Muscle of leg (tissue), 3 donors: ENCODE measurements at regions not wholly inside any gene's neighbourhood (a gene's known extent, or its start where the extent isn't known, plus 50 kb on each side); places are given as distances from the start of the nearest gene placed in this dataset.
"Not testable (repeated sequence)": the region's sequence is repeated elsewhere in the genome, so short reads cannot be mapped to it uniquely, and the experiment has no call there.

Experiments
- DNase-seq: peaks from one replicate; pipeline ENCODE4 v3.0.0; 2013
- H3K27ac ChIP-seq: one replicate; pipeline ENCODE4 v1.5.1; 2013; ENCODE audit warnings: mild to moderate bottlenecking, low read length, control low read depth
- H3K27me3 ChIP-seq: one replicate; pipeline ENCODE4 v1.6.1; 2013; ENCODE audit warnings: low read length; ENCODE audit not compliant: control insufficient read depth, insufficient read depth
- H3K36me3 ChIP-seq: one replicate; pipeline ENCODE4 v1.6.1; 2013; ENCODE audit warnings: low read length; ENCODE audit not compliant: control insufficient read depth, insufficient read depth
- H3K4me1 ChIP-seq: one replicate; pipeline ENCODE4 v1.6.1; 2013; ENCODE audit warnings: low read length; ENCODE audit not compliant: control insufficient read depth, insufficient read depth
- H3K4me3 ChIP-seq: one replicate; pipeline ENCODE4 v1.5.1; 2013; ENCODE audit warnings: low read length, control low read depth
- H3K9me3 ChIP-seq: replicated peaks from 2 replicates; pipeline ENCODE4 v1.6.1; 2013; ENCODE audit warnings: low read depth, low read length; ENCODE audit not compliant: control insufficient read depth
- WGBS: methylation state at CpG from one replicate; pipeline ENCODE4 v1.1.5; 2013; ENCODE audit warnings: missing lambda C conversion rate; ENCODE audit not compliant: insufficient coverage; 5-methylcytosine and 5-hydroxymethylcytosine counted together

DNA sequence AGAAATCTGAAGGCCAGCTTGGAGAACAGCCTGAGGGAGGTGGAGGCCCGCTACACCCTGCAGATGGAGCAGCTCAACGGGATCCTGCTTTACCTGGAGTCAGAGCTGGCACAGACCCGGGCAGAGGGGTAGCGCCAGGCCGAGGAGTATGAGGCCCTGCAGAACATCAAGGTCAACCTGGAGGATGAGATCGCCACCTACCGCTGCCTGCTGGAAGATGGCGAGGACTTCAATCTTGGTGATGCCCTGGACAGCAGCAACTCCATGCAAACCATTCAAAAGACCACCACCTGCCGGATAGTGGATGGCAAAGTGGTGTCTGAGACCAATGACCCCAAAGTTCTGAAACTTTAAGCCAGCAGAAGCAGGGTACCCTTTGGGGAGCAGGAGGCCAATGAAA, 318.4 kb downstream of the ZFHX3 start:
- not testable (repeated sequence) for H3K27me3 ChIP-seq, DNase-seq, H3K4me3 ChIP-seq, H3K27ac ChIP-seq, H3K36me3 ChIP-seq, H3K9me3 ChIP-seq, H3K4me1 ChIP-seq
- WGBS: 91% methylated on average over 9 of the region's 9 CpGs

GRCh38 chr16:72728516-72728915, 319.4 kb downstream of the ZFHX3 start:
- Histone ChIP-seq H3K9me3 (peaks cover 2% of the 10 kb centered on the region), H3K4me3 (no peak overlapping the region), H3K36me3 (no peaks in the 10 kb centered on the region), H3K27ac (no peak overlapping the region), H3K27me3 (no peaks in the 10 kb centered on the region), H3K4me1 (no peaks in the 10 kb centered on the region)
- WGBS: 97% methylated on average over 9 of the region's 11 CpGs
- DNase-seq: no peak

DNA sequence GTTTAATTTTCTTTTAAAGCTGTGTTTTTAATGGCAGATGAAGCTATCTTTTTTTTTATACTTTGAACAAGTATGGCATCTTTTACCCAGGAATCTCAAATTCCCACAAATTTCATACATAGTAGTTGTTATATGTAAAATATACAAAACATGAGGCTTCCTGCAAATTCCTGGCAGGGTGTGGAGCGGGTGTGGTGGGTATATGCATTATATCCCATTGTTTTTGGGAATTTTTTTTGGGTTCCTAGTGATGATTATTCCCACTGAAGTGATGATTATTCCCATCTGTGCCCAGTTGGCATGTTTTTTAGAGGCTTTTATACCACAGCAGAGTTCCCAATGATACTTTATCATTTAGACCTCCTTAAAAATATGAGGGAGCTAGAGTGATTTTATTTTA, 320.4 kb downstream of the ZFHX3 start:
- WGBS: no CpG with 5 or more reads among the region's 1 CpG
- no peak overlapping the region for H3K4me3 ChIP-seq
- no peaks in the 10 kb centered on the region for H3K36me3 ChIP-seq
- H3K27me3 ChIP-seq: no peaks in the 10 kb centered on the region
- no peak overlapping the region for H3K27ac ChIP-seq
- no peaks in the 10 kb centered on the region for H3K4me1 ChIP-seq
- DNase-seq: no peak
- peaks cover 2% of the 10 kb centered on the region for H3K9me3 ChIP-seq

DNA sequence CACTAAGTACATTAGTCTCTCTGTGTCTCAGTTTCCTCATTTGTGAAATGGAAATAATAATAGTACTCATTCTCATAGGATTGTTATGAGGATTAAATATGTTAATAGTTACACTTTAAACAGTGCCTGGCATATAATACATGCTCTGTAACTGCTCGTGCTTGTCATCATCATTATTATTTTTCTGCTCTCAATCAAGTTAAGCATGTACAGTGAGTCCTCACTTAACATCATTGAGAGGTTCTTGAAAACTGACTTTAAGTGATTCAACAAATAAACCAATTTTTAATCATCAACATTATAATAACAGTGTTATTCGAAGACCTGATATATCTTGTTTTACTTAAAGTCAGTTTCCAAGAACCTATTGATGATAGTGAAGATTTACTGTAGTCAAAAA, 322.3 kb downstream of the ZFHX3 start:
- DNase-seq: no peak
- Histone ChIP-seq H3K27ac (no peak overlapping the region), H3K4me3 (no peak overlapping the region), H3K9me3 (no peaks in the 10 kb centered on the region), H3K4me1 (no peaks in the 10 kb centered on the region), H3K27me3 (no peaks in the 10 kb centered on the region), H3K36me3 (no peaks in the 10 kb centered on the region)
- WGBS: no CpG with 5 or more reads among the region's 2 CpGs

- no CpG with 5 or more reads among the region's 4 CpGs for WGBS
- Histone ChIP-seq H3K4me3 (no peak overlapping the region), H3K36me3 (no peaks in the 10 kb centered on the region), H3K4me1 (no peaks in the 10 kb centered on the region), H3K9me3 (no peaks in the 10 kb centered on the region), H3K27me3 (no peaks in the 10 kb centered on the region), H3K27ac (no peak overlapping the region)
- no peak for DNase-seq
Measured at GRCh38 chr16:72723781-72724180, 324.1 kb downstream of the ZFHX3 start.

DNA sequence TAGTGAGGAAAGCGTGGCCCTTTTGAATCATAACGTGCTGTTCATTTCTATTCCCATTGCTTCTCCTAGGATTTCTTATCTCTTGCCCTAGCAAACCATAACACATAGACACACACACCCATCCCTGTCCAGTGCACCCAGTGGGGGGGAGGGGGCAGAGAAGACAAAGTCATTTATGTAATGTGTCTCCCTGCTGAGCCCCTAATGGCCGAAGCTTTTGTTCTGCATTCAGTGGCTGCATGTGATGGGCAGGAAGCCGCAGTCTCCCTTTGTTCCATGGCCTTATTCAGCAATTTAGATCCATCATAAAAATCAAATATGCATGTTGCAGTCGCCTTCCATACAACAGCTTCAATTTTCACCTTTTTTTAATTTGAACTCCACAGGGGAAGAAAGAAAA, 325.4 kb downstream of the ZFHX3 start:
- Histone ChIP-seq H3K27me3 (no peaks in the 10 kb centered on the region), H3K9me3 (no peaks in the 10 kb centered on the region), H3K36me3 (no peaks in the 10 kb centered on the region), H3K27ac (no peak overlapping the region), H3K4me3 (no peak overlapping the region), H3K4me1 (no peaks in the 10 kb centered on the region)
- DNase-seq: no peak
- WGBS: 67% methylated on average over 1 of the region's 5 CpGs

GRCh38 chr16:72721981-72722380, 325.9 kb downstream of the ZFHX3 start:
- WGBS: no CpG with 5 or more reads among the region's 4 CpGs
- no peaks in the 10 kb centered on the region for H3K9me3 ChIP-seq
- no peaks in the 10 kb centered on the region for H3K4me1 ChIP-seq
- no peak for DNase-seq
- no peaks in the 10 kb centered on the region for H3K36me3 ChIP-seq
- no peak overlapping the region for H3K27ac ChIP-seq
- H3K27me3 ChIP-seq: no peaks in the 10 kb centered on the region
- no peak overlapping the region for H3K4me3 ChIP-seq

- H3K27me3 ChIP-seq: no peaks in the 10 kb centered on the region
- WGBS: no CpG with 5 or more reads among the region's 1 CpG
- peaks cover 5% of the 10 kb centered on the region for H3K9me3 ChIP-seq
- H3K4me3 ChIP-seq: no peak overlapping the region
- no peak overlapping the region for H3K27ac ChIP-seq
- no peaks in the 10 kb centered on the region for H3K4me1 ChIP-seq
- no peaks in the 10 kb centered on the region for H3K36me3 ChIP-seq
- no peak for DNase-seq
Measured at GRCh38 chr16:72715267-72715666, 332.7 kb downstream of the ZFHX3 start.

GRCh38 chr16:72711823-72712222, 336.1 kb downstream of the ZFHX3 start:
- Histone ChIP-seq H3K27me3 (no peaks in the 10 kb centered on the region), H3K4me3 (no peak overlapping the region), H3K4me1 (no peaks in the 10 kb centered on the region), H3K9me3 (peaks cover 7% of the 10 kb centered on the region), H3K27ac (no peak overlapping the region), H3K36me3 (no peaks in the 10 kb centered on the region)
- no peak for DNase-seq
- WGBS: no CpG with 5 or more reads among the region's 1 CpG

GRCh38 chr16:72705801-72706200, 342.1 kb downstream of the ZFHX3 start:
- H3K36me3 ChIP-seq: no peaks in the 10 kb centered on the region
- no CpG with 5 or more reads among the region's 5 CpGs for WGBS
- H3K9me3 ChIP-seq: peaks cover 2% of the 10 kb centered on the region
- DNase-seq: no peak
- no peaks in the 10 kb centered on the region for H3K27me3 ChIP-seq
- H3K27ac ChIP-seq: no peak overlapping the region
- no peak overlapping the region for H3K4me3 ChIP-seq
- no peaks in the 10 kb centered on the region for H3K4me1 ChIP-seq

DNA sequence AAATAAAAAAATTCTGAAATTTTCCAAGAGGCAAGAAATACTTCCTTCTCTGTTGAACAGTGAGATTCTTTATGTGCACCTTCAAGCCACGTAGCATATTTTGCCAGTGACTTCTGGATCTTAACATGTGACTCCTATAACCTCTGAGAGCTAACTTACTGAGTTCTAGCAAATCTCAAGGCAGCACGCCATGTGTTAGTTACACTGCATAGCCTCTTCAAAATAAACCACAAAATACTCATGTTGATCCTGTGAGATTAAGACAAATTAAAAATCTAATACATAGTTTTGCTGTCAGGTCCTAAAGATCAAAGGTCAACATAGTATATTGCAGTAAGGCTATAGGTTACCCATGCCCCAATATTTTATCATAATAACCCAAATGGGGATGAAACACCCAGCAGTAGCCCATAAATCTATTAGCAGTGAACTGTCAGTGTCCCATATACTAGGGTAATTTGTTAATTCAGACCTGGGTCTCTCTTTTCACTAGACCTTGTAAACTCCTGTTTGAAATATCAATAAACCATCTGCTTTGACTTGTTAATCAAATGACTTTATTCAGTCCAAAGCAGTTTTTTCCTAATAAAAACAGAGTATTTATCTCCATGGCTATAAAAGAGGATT, 343.1 kb downstream of the ZFHX3 start:
- no peaks in the 10 kb centered on the region for H3K4me1 ChIP-seq
- no peak for DNase-seq
- H3K36me3 ChIP-seq: no peaks in the 10 kb centered on the region
- H3K9me3 ChIP-seq: peaks cover under 1% of the 10 kb centered on the region
- H3K27ac ChIP-seq: no peak overlapping the region
- WGBS: no CpG with 5 or more reads among the region's 2 CpGs
- H3K27me3 ChIP-seq: no peaks in the 10 kb centered on the region
- no peak overlapping the region for H3K4me3 ChIP-seq
